Spinal cord (tissue), 9 donors: ENCODE measurements at regions not wholly inside any gene's neighbourhood (a gene's known extent, or its start where the extent isn't known, plus 50 kb on each side); places are given as distances from the start of the nearest gene placed in this dataset.

ENCODE experiments used
- DNase-seq, 6 donors: peaks; one replicate each; pipeline versions ENCODE4 v3.0.0 to v3.0.0-alpha.2; 2013 to 2015; ENCODE audit warnings: low spot score in 6 of 6, low read depth in 4 of 6
- H3K27ac ChIP-seq: one replicate; pipeline ENCODE4 v1.5.1; 2013; ENCODE audit warnings: low read depth, low read length, control low read depth
- H3K27me3 ChIP-seq: one replicate; pipeline ENCODE4 v1.6.1; 2013; ENCODE audit warnings: low read length; ENCODE audit not compliant: control insufficient read depth, insufficient read depth
- H3K36me3 ChIP-seq: one replicate; pipeline ENCODE4 v1.6.1; 2013; ENCODE audit warnings: low read length; ENCODE audit not compliant: control insufficient read depth, insufficient read depth
- H3K4me1 ChIP-seq: one replicate; pipeline ENCODE4 v1.6.1; 2013; ENCODE audit warnings: low read length; ENCODE audit not compliant: control insufficient read depth, insufficient read depth
- H3K4me3 ChIP-seq: one replicate; pipeline ENCODE4 v1.5.1; 2013; ENCODE audit warnings: low read depth, low read length, control low read depth
- H3K9me3 ChIP-seq: one replicate; pipeline ENCODE4 v1.6.1; 2013; ENCODE audit warnings: low read length; ENCODE audit not compliant: control insufficient read depth, insufficient read depth
- WGBS: methylation state at CpG from one replicate; pipeline ENCODE4 v1.1.5; 2013; ENCODE audit warnings: missing lambda C conversion rate; ENCODE audit not compliant: insufficient coverage; 5-methylcytosine and 5-hydroxymethylcytosine counted together
- donor health status: healthy.

- no peaks in the 10 kb centered on the region for H3K9me3 ChIP-seq
- no peaks in the 10 kb centered on the region for H3K4me1 ChIP-seq
- H3K4me3 ChIP-seq, result no peak overlapping the region
- H3K36me3 ChIP-seq, result no peaks in the 10 kb centered on the region
- 100% methylated on average over 1 of the region's 2 CpGs for WGBS
- H3K27me3 ChIP-seq, result no peaks in the 10 kb centered on the region
- peak in 1 of 6 donors; percentile 23 for DNase-seq
- no peak overlapping the region for H3K27ac ChIP-seq
Measured at GRCh38 chr4:58175024-58175423, 1064.8 kb upstream of the IGFBP7 start.

GRCh38 chr4:58166490-58166889, 1056.3 kb upstream of the IGFBP7 start:
- WGBS, result no CpG with 5 or more reads among the region's 4 CpGs
- H3K4me3 ChIP-seq, result no peak overlapping the region
- peak in 2 of 6 donors; percentile 55 to 79 for DNase-seq
- no peaks in the 10 kb centered on the region for H3K36me3 ChIP-seq
- H3K27me3 ChIP-seq, result no peaks in the 10 kb centered on the region
- no peak overlapping the region for H3K27ac ChIP-seq
- peaks cover 2% of the 10 kb centered on the region for H3K4me1 ChIP-seq
- no peaks in the 10 kb centered on the region for H3K9me3 ChIP-seq

DNA sequence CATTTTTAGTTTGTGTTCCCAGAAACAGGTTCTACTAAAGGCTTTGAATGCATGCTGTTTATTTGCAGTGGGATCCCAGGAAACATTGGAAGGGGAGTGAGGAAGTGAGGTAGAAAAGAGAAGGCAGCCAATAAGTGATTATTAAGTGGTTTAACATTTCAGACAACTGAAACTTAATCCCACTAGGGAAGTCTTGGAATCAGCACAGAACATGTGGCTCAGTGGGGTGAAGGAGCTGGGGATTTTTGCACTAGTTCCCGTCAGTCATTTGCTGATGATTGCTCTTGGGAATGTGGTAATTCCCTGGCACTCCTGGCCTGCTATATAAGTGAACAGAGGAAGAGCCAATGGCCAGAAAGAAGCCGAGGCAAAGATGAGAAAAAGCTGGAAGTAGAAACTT, 1053.0 kb upstream of the IGFBP7 start:
- H3K27ac ChIP-seq, result no peak overlapping the region
- no peak overlapping the region for H3K4me3 ChIP-seq
- H3K9me3 ChIP-seq, result no peaks in the 10 kb centered on the region
- no peaks in the 10 kb centered on the region for H3K36me3 ChIP-seq
- no peaks in the 10 kb centered on the region for H3K27me3 ChIP-seq
- 29% methylated on average over 1 of the region's 2 CpGs for WGBS
- DNase-seq, result peak in 2 of 6 donors; percentile 24 to 29
- H3K4me1 ChIP-seq, result peaks cover 2% of the 10 kb centered on the region

DNA sequence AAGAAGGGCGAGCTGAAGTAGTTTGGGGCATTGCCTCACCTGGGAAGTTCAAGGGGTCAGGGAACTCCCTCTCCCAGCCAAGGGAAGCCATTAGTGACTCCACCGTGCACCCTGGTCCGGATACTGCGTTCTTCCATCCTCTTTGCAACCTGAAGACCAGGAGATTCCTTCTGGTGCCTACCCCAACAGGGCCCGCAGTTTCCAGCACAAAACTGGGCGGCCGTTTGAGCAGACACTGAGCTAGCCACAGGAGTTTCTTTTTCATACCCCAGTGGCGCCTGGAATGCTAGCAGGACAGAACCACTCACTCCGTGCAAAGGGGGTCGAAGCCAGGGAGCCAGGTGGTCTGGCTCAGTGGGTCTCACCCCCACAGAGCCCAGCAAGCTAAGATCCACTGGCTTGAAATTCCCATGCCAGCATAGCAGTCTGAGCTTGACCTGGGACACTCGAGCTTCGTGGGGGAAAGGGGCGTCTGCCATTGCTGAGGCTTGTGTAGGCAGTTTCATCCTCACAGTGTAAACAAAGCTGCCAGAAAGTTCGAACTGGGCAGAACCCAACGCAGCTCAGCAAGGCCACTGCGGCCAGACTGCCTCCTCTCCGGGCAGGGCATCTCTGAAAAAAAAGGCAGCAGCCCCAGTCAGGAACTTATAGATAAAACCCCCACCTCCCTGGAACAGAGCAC, 1039.4 kb upstream of the IGFBP7 start:
- DNase-seq, result no peak
- no peaks in the 10 kb centered on the region for H3K4me1 ChIP-seq
- H3K36me3 ChIP-seq, result no peaks in the 10 kb centered on the region
- no peaks in the 10 kb centered on the region for H3K9me3 ChIP-seq
- no peak overlapping the region for H3K27ac ChIP-seq
- WGBS, result 92% methylated on average over 17 of the region's 17 CpGs
- H3K27me3 ChIP-seq, result no peaks in the 10 kb centered on the region
- H3K4me3 ChIP-seq, result no peak overlapping the region

DNA sequence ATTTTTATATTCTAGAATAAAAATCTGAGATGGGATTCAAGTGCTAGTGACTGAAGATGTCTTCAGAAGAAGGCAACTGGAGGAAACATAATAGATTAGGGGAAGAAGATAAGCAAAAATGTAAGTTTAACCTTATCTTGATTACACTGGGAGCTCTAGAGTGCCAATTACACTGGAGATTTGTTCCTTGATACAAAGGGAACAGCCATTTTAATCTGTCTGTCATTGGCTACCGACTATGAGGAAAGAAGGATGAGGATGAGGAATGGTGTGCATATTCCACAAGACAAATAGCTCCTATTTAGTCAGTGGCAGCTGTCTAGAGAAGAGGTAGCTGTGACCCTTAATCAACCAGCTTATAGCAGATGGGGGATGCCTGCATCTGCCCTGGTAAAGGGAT, 1034.5 kb upstream of the IGFBP7 start:
- WGBS, result no CpG with 5 or more reads among the region's 1 CpG
- no peaks in the 10 kb centered on the region for H3K27me3 ChIP-seq
- H3K9me3 ChIP-seq, result no peaks in the 10 kb centered on the region
- H3K4me1 ChIP-seq, result no peaks in the 10 kb centered on the region
- H3K27ac ChIP-seq, result no peak overlapping the region
- peak in 1 of 6 donors; percentile 13 for DNase-seq
- H3K4me3 ChIP-seq, result no peak overlapping the region
- no peaks in the 10 kb centered on the region for H3K36me3 ChIP-seq

DNA sequence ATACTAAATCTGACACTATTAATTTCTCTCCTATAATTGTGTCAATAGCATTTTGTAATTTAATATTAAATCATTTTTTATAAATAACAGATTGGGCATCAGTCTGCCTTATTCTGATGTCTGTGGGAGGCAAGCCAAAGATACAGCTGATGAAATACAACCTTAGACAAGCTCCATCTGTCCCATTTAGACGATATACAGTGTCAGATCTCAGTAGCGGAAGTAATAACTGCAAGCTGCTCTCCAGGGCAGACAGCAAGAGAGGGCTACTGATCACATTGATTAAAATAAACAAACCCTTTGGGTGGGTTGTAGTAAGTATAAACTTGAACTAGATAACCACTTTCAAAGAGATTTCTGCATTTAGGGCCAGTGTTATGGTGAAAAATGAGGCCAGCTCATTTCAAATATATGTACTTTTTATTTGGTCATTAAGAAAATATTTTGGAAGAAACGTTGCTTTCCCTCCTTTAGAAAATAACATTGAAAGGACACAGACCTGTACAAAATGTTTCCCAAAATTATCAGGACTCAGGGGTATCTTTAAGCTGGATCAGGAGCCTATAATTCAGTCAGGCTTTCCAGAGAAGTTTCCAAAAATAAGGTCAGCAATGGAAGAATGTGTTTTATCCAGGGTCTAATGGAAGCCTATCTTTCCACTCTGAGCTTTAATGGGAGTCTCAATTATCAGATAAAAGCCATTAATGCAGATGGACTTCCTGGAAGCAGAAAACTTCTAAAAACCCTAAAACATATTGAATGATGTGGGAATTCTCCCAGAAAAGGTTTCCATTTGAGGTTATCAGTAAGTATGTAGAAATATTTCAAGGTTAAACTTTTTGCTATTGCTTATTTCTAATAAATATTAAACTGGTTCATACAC, 1028.8 kb upstream of the IGFBP7 start:
- H3K27ac ChIP-seq, result no peak overlapping the region
- no peaks in the 10 kb centered on the region for H3K27me3 ChIP-seq
- peak in 2 of 6 donors; percentile 60 to 78 for DNase-seq
- H3K36me3 ChIP-seq, result no peaks in the 10 kb centered on the region
- WGBS, result no CpG with 5 or more reads among the region's 3 CpGs
- no peaks in the 10 kb centered on the region for H3K4me1 ChIP-seq
- no peak overlapping the region for H3K4me3 ChIP-seq
- no peaks in the 10 kb centered on the region for H3K9me3 ChIP-seq

DNA sequence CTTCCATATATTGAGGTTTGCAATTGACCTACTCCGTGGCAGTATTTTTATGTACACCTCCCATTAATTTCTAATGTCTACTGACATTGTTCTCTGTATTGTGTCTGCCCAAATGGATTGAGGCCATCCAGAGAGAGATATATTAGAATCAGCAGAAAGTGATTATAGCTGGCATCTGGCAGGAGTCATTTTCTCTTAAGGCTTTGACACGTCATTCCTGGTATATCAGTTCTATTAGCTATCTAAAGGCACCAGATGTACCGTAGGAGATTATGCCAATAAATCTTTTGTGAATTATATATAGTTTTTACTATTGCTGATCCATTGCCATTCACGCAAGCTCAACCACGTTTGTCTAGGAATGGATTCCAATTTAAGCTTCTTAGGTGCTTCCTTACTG, 1026.4 kb upstream of the IGFBP7 start:
- no CpG with 5 or more reads among the region's 5 CpGs for WGBS
- Histone ChIP-seq H3K4me3 (no peak overlapping the region), H3K27me3 (no peaks in the 10 kb centered on the region)

DNA sequence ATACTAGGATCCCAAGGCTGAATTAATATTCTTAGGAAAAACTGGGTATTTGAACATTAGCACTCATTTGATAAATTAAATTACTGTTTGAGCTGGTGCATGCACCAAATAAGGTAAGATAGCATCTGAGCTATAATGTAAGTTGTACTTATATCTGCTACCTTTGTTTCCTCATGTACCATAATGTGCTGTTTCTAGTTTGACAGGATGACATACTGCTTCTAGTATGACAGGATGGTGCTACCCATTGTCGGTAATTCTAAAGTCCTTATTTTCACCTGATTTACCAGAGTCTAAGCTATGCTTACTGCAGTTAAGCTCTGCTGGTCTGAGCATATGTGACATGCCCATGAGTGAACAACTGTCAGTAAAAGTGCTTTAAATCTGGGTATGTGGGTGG, 1017.5 kb upstream of the IGFBP7 start:
- Histone ChIP-seq H3K9me3 (no peaks in the 10 kb centered on the region), H3K4me1 (no peaks in the 10 kb centered on the region), H3K27ac (no peak overlapping the region), H3K4me3 (no peak overlapping the region), H3K36me3 (no peaks in the 10 kb centered on the region), H3K27me3 (no peaks in the 10 kb centered on the region)
- DNase-seq, result no peak
- no CpG with 5 or more reads among the region's 1 CpG for WGBS

More for the DNA sequence above, 1026.4 kb upstream of the IGFBP7 start:
- DNase-seq, result peak in 1 of 6 donors; percentile 10
- Histone ChIP-seq H3K27ac (no peak overlapping the region), H3K9me3 (no peaks in the 10 kb centered on the region), H3K4me1 (no peaks in the 10 kb centered on the region), H3K36me3 (no peaks in the 10 kb centered on the region)

- 50% methylated on average over 2 of the region's 3 CpGs for WGBS
- H3K27me3 ChIP-seq, result no peaks in the 10 kb centered on the region
- no peak overlapping the region for H3K27ac ChIP-seq
- H3K9me3 ChIP-seq, result no peaks in the 10 kb centered on the region
- no peak overlapping the region for H3K4me3 ChIP-seq
- H3K4me1 ChIP-seq, result no peaks in the 10 kb centered on the region
- no peaks in the 10 kb centered on the region for H3K36me3 ChIP-seq
- DNase-seq, result no peak
Measured at GRCh38 chr4:58119298-58119697, 1009.1 kb upstream of the IGFBP7 start.

GRCh38 chr4:58113126-58113525, 1002.9 kb upstream of the IGFBP7 start:
- 71% methylated on average over 1 of the region's 2 CpGs for WGBS
- Histone ChIP-seq H3K27ac (no peak overlapping the region), H3K4me1 (no peaks in the 10 kb centered on the region), H3K36me3 (no peaks in the 10 kb centered on the region), H3K4me3 (no peak overlapping the region), H3K27me3 (no peaks in the 10 kb centered on the region), H3K9me3 (no peaks in the 10 kb centered on the region)
- DNase-seq, result no peak
